Transverse colon (tissue), 4 donors: ENCODE measurements at regions not wholly inside any gene's neighbourhood (a gene's known extent, or its start where the extent isn't known, plus 50 kb on each side); places are given as distances from the start of the nearest gene placed in this dataset.
"Not testable (repeated sequence)": the region's sequence is repeated elsewhere in the genome, so short reads cannot be mapped to it uniquely, and the experiment has no call there.

Experiments used
- DNase-seq: peaks from one replicate; pipeline ENCODE4 v3.0.0-alpha.2; 2019
- H3K27ac ChIP-seq, 4 donors: fragments of 200-600 bp; sonication (generic); 2 replicates each; pipeline ENCODE4 v1.5.1; 2016 to 2018; ENCODE audit warnings: inconsistent platforms in 4 of 4
- H3K27me3 ChIP-seq: fragments of 200-600 bp; sonication (generic); 2 replicates; pipeline ENCODE4 v1.5.1; 2017; ENCODE audit warnings: inconsistent platforms
- H3K36me3 ChIP-seq, 4 donors: fragments of 200-600 bp; sonication (generic); 2 replicates each; pipeline ENCODE4 v1.5.1; 2017 to 2019; ENCODE audit warnings: inconsistent platforms in 4 of 4
- H3K4me1 ChIP-seq, 4 donors: fragments of 200-600 bp; sonication (generic); 2 replicates each; pipeline ENCODE4 v1.5.1; 2017 to 2020; ENCODE audit warnings: inconsistent platforms in 4 of 4
- H3K4me3 ChIP-seq, 4 donors: fragments of 200-600 bp; sonication (generic); 1 replicate in 1 of 4; 2 replicates in 3 of 4; pipeline versions ENCODE4 v1.5.1 to v1.6.1; 2017 to 2019; ENCODE audit warnings: inconsistent platforms in 4 of 4
- H3K9me3 ChIP-seq, 2 donors: fragments of 200-600 bp; sonication (generic); 2 replicates each; pipeline ENCODE4 v1.5.1; 2017 to 2019; ENCODE audit warnings: inconsistent platforms in 2 of 2
- CTCF ChIP-seq, 5 experiments: fragments of 200-600 bp in 3 of 5; fragments of 450-650 bp in 2 of 5; sonication (generic) in 3 of 5; IDR thresholded peaks; 1 replicate in 2 of 5; 2 replicates in 3 of 5; pipeline ENCODE4 v1.5.1; 2016 to 2017; ENCODE audit warnings: antibody characterized with exemption in 5 of 5, inconsistent platforms in 3 of 5, mild to moderate bottlenecking in 2 of 5, moderate library complexity in 1 of 5
- EP300 ChIP-seq: sonication (generic); formaldehyde crosslinking; IDR thresholded peaks from one replicate; pipeline ENCODE4 v1.6.1; 2017; ENCODE audit warnings: antibody characterized with exemption, low read depth
- POLR2A ChIP-seq: fragments of 450-650 bp; IDR thresholded peaks from one replicate; pipeline ENCODE4 v1.6.1; 2016; ENCODE audit warnings: antibody characterized with exemption, mild to moderate bottlenecking, moderate library complexity
- POLR2AphosphoS5 ChIP-seq, 3 donors: sonication (generic); formaldehyde crosslinking; IDR thresholded peaks; one replicate each; pipeline ENCODE4 v1.6.1; 2016; ENCODE audit warnings: antibody characterized with exemption in 3 of 3
- WGBS, 2 donors: methylation state at CpG; one replicate each; pipeline ENCODE4 v1.1.5; 2018; ENCODE audit warnings: low coverage in 1 of 2; 5-methylcytosine and 5-hydroxymethylcytosine counted together
- in situ Hi-C, 4 donors: fragments of 200-750 bp; cut with MboI; loops; one replicate each; pipeline versions ENCODE4 v1.15.0 to v1.15.1; 2017; ENCODE audit warnings: low sequenced_read_pairs in 3 of 4, low pct_ligation_motif_present in 1 of 4, low pct_unique_long_range_greater_than_20kb in 1 of 4
- intact Hi-C: fragments of 100-400 bp; cut with DNase I; formaldehyde crosslinking; loops from one replicate; pipeline ENCODE4 v1.15.1; 2023; ENCODE audit warnings: low total_unique reads

DNA sequence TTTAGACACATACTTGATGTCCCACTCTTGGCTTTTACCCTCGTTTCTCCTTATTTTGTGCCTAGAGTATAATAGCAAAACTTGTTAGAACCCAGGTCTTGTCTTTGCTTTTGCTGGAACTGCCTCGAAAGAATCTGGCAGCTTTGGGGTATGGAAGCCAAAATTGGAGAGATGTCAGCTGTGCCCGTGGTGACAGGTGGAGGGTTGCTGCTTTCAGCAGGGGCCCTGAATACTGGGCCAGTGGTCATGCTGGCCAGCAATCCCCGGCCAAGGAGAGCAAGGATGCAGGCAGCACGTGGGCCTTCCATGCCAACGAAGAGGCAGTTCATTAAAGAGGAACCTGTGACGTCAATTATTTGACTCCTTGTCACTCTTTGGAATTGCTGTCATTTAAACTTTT lies 181.1 kb downstream of the HIPK3 start:
- TF ChIP-seq EP300 (no peak), POLR2A (no peak), POLR2AphosphoS5 (IDR thresholded peaks at IDR 0.05) (no peak), CTCF (IDR thresholded peaks at IDR 0.05) (no peak)
- Histone ChIP-seq H3K4me1 (no peaks in the 10 kb centered on the region), H3K27ac (no peak overlapping the region), H3K4me3 (no peak overlapping the region), H3K36me3 (no peaks in the 10 kb centered on the region), H3K9me3 (no peaks in the 10 kb centered on the region), H3K27me3 (no peaks in the 10 kb centered on the region)
- DNase-seq, result no peak
- intact Hi-C loops (loop anchor here (5.0 kb wide), 1 partner anchor 556 kb away; no protein-coding TSS in a partner anchor), in situ Hi-C loops (no loop called here)
- 55 to 67% methylated on average over 5 to 7 of the region's 7 CpGs for WGBS, 2 donors

DNA sequence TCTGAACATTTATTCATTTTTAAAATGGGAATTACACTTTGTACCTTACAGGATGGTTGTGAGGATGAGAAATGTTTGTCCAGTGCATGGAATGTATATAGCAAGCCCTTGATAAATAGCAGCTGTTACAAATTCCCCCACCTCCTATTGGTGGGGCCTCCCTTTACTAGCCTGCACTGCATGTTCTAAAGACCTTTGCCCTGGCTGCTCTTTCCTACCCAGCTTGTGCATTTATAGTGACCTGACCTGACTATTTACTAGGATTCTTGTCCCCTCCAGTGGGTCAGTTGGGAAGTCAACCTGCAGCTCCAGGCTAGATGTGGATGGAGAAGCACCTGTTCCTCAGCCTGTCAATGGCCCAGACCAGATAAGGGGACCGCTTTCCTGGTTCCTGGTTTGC lies 180.3 kb downstream of the HIPK3 start:
- in situ Hi-C loops, result no loop called here

DNA sequence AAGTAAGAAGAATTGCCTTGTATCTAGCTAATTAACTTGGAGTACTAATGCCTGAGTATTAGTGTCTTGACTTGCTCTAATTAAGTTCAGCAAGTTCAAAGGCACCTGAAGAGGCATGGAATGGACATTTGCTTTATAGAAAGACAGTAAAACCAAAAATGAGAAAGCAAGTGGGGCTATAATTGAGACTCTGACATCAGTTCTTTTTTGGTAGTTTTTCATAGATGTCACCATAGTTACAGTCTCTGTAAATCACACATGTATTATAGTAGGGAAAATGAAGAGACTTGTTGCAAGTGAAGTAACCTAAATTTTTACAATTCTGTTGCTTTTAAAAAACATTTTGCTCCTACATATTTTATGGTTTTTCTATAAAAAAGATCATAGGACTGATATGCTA lies 178.0 kb downstream of the HIPK3 start:
- H3K9me3 ChIP-seq, result no peaks in the 10 kb centered on the region
- H3K4me1 ChIP-seq, result no peaks in the 10 kb centered on the region
- no peak overlapping the region for H3K27ac ChIP-seq
- in situ Hi-C loops (no loop called here), intact Hi-C loops (loop anchor here (5.0 kb wide), 1 partner anchor 553 kb away; no protein-coding TSS in a partner anchor)
- H3K4me3 ChIP-seq, result no peak overlapping the region
- DNase-seq, result no peak
- H3K27me3 ChIP-seq, result no peaks in the 10 kb centered on the region
- no peaks in the 10 kb centered on the region for H3K36me3 ChIP-seq
- no peak for TF ChIP-seq EP300

More for the DNA sequence above, 180.3 kb downstream of the HIPK3 start:
- Histone ChIP-seq H3K36me3 (no peaks in the 10 kb centered on the region), H3K27ac (no peak overlapping the region), H3K9me3 (no peaks in the 10 kb centered on the region), H3K27me3 (no peaks in the 10 kb centered on the region), H3K4me3 (no peak overlapping the region), H3K4me1 (no peaks in the 10 kb centered on the region)
- DNase-seq, result no peak
- intact Hi-C loops, result loop anchor here (5.0 kb wide), 1 partner anchor 555 kb away; no protein-coding TSS in a partner anchor
- TF ChIP-seq POLR2A (no peak), EP300 (no peak), POLR2AphosphoS5 (IDR thresholded peaks at IDR 0.05) (no peak), CTCF (IDR thresholded peaks at IDR 0.05) (no peak)
- WGBS, 2 donors, result 88% methylated on average over 1 of the region's 1 CpG; no CpG with 5 or more reads in 1 of the 2 donors

DNA sequence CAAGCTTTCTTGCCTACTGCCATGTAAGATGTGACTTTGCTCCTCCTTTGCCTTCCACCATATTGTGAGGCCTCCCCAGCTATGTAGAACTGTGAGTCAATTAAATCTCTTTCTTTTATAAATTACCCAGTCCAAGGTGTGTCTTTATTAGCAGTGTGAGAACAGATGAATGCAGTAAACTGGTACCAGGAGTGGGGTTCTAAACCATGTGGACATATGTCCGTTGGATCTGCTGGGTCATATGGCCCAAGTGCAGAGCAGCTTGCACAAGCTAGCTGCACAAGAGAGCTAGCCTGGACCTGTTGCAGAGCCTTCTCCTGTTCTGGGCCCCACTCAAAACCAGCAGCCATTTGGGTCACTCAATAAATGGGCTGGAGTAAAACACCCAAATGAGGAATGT lies 177.1 kb downstream of the HIPK3 start:
- TF ChIP-seq POLR2AphosphoS5 (IDR thresholded peaks at IDR 0.05) (no peak), EP300 (no peak), CTCF (IDR thresholded peaks at IDR 0.05) (no peak), POLR2A (no peak)
- Histone ChIP-seq H3K9me3 (no peaks in the 10 kb centered on the region), H3K36me3 (no peaks in the 10 kb centered on the region), H3K4me1 (no peaks in the 10 kb centered on the region), H3K27ac (no peak overlapping the region), H3K27me3 (no peaks in the 10 kb centered on the region), H3K4me3 (no peak overlapping the region)
- in situ Hi-C loops, result no loop called here
- DNase-seq, result no peak
- 88% methylated on average over 1 of the region's 1 CpG; no CpG with 5 or more reads in 1 of the 2 donors for WGBS, 2 donors
- intact Hi-C loops, result no loop called here

DNA sequence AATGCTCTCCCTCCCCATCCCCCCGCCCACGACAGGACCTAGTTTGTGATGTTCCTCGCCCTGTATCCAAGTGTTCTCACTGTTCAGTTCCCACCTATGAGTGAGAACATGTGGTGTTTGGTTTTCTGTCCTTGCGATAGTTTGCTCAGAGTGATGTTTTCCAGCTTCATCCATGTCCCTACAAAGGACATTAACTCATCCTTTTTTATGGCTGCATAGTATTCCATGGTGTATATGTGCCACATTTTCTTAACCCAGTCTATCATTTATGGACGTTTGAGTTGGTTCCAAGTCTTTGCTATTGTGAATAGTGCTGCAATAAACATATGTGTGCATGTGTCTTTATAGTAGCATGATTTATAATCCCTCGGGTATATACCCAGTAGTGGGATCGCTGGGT lies 171.3 kb downstream of the HIPK3 start:
- H3K27ac ChIP-seq, H3K4me1 ChIP-seq, intact Hi-C loops, H3K36me3 ChIP-seq, H3K4me3 ChIP-seq, in situ Hi-C loops, H3K9me3 ChIP-seq, DNase-seq, H3K27me3 ChIP-seq: not testable (repeated sequence)
- WGBS, 2 donors, result 83% methylated on average over 7 of the region's 7 CpGs; no CpG with 5 or more reads in 1 of the 2 donors
